ENCODE measurements at regions not wholly inside any gene's neighbourhood (a gene's known extent, or its start where the extent isn't known, plus 50 kb on each side); places are given as distances from the start of the nearest gene placed in this dataset.

- H3K27me3 ChIP-seq (ENCODE audit: control insufficient read depth, insufficient read depth, low read length): no peaks in the 10 kb centered on the region
- no peaks in the 10 kb centered on the region for H3K9me3 ChIP-seq (ENCODE audit: control insufficient read depth, insufficient read depth, low read length)
- no peak overlapping the region for H3K4me3 ChIP-seq (ENCODE audit: low read depth, low read length)
- H3K36me3 ChIP-seq (ENCODE audit: control insufficient read depth, insufficient read depth, low read length): no peaks in the 10 kb centered on the region
- WGBS (ENCODE audit: insufficient coverage): 13% methylated on average over 4 of the region's 5 CpGs
- peak in 3 of 6 donors; percentile 43 to 92 (median 81) for DNase-seq (ENCODE audit: low read depth in 4 of 6, low spot score in 6 of 6)
- no peak overlapping the region for H3K27ac ChIP-seq (ENCODE audit: low read depth, low read length)
- peaks cover 5% of the 10 kb centered on the region for H3K4me1 ChIP-seq (ENCODE audit: control insufficient read depth, insufficient read depth, low read length)
Measured at GRCh38 chr3:65200310-65200970, 512.6 kb upstream of the ADAMTS9 start.

- whole genome bisulfite sequencing (ENCODE audit: insufficient coverage): 73% methylated on average over 1 of the region's 3 CpGs
- no peak overlapping the region for H3K4me3 ChIP-seq (ENCODE audit: low read depth, low read length)
Measured at GRCh38 chr3:65196663-65197062, 508.9 kb upstream of the ADAMTS9 start.

GRCh38 chr3:65195211-65196006, 507.6 kb upstream of the ADAMTS9 start:
- peaks cover 3% of the 10 kb centered on the region for H3K4me1 ChIP-seq (ENCODE audit: control insufficient read depth, insufficient read depth, low read length)

More at GRCh38 chr3:65196663-65197062, 508.9 kb upstream of the ADAMTS9 start:
- H3K27ac ChIP-seq (ENCODE audit: low read depth, low read length): no peak overlapping the region
- no peaks in the 10 kb centered on the region for H3K9me3 ChIP-seq (ENCODE audit: control insufficient read depth, insufficient read depth, low read length)
- no peaks in the 10 kb centered on the region for H3K27me3 ChIP-seq (ENCODE audit: control insufficient read depth, insufficient read depth, low read length)
- peak in 1 of 6 donors; percentile 39 for DNase-seq (ENCODE audit: low read depth in 4 of 6, low spot score in 6 of 6)
- H3K36me3 ChIP-seq (ENCODE audit: control insufficient read depth, insufficient read depth, low read length): no peaks in the 10 kb centered on the region
- peaks cover 5% of the 10 kb centered on the region for H3K4me1 ChIP-seq (ENCODE audit: control insufficient read depth, insufficient read depth, low read length)

GRCh38 chr3:65194744-65195143, 506.9 kb upstream of the ADAMTS9 start:
- no CpG with 5 or more reads among the region's 4 CpGs for WGBS (ENCODE audit: insufficient coverage)

More at GRCh38 chr3:65195211-65196006, 507.6 kb upstream of the ADAMTS9 start:
- no peak for DNase-seq (ENCODE audit: low read depth in 4 of 6, low spot score in 6 of 6)
- Histone ChIP-seq H3K4me3 (ENCODE audit: low read depth, low read length) (no peak overlapping the region), H3K27ac (ENCODE audit: low read depth, low read length) (no peak overlapping the region), H3K27me3 (ENCODE audit: control insufficient read depth, insufficient read depth, low read length) (no peaks in the 10 kb centered on the region), H3K9me3 (ENCODE audit: control insufficient read depth, insufficient read depth, low read length) (no peaks in the 10 kb centered on the region), H3K36me3 (ENCODE audit: control insufficient read depth, insufficient read depth, low read length) (no peaks in the 10 kb centered on the region)
- WGBS (ENCODE audit: insufficient coverage): no CpG with 5 or more reads among the region's 8 CpGs

GRCh38 chr3:65194047-65194714, 506.4 kb upstream of the ADAMTS9 start:
- Histone ChIP-seq H3K36me3 (ENCODE audit: control insufficient read depth, insufficient read depth, low read length) (no peaks in the 10 kb centered on the region), H3K9me3 (ENCODE audit: control insufficient read depth, insufficient read depth, low read length) (no peaks in the 10 kb centered on the region), H3K27ac (ENCODE audit: low read depth, low read length) (no peak overlapping the region), H3K27me3 (ENCODE audit: control insufficient read depth, insufficient read depth, low read length) (no peaks in the 10 kb centered on the region), H3K4me1 (ENCODE audit: control insufficient read depth, insufficient read depth, low read length) (no peaks in the 10 kb centered on the region), H3K4me3 (ENCODE audit: low read depth, low read length) (no peak overlapping the region)
- no peak for DNase-seq (ENCODE audit: low read depth in 4 of 6, low spot score in 6 of 6)
- 93% methylated on average over 5 of the region's 6 CpGs for WGBS (ENCODE audit: insufficient coverage)

More at GRCh38 chr3:65194744-65195143, 506.9 kb upstream of the ADAMTS9 start:
- Histone ChIP-seq H3K27me3 (ENCODE audit: control insufficient read depth, insufficient read depth, low read length) (no peaks in the 10 kb centered on the region), H3K4me3 (ENCODE audit: low read depth, low read length) (no peak overlapping the region), H3K9me3 (ENCODE audit: control insufficient read depth, insufficient read depth, low read length) (no peaks in the 10 kb centered on the region), H3K27ac (ENCODE audit: low read depth, low read length) (no peak overlapping the region), H3K36me3 (ENCODE audit: control insufficient read depth, insufficient read depth, low read length) (no peaks in the 10 kb centered on the region), H3K4me1 (ENCODE audit: control insufficient read depth, insufficient read depth, low read length) (no peaks in the 10 kb centered on the region)
- DNase-seq (ENCODE audit: low read depth in 4 of 6, low spot score in 6 of 6): peak in 1 of 6 donors; percentile 23

- H3K27me3 ChIP-seq (ENCODE audit: control insufficient read depth, insufficient read depth, low read length): no peaks in the 10 kb centered on the region
- H3K9me3 ChIP-seq (ENCODE audit: control insufficient read depth, insufficient read depth, low read length): no peaks in the 10 kb centered on the region
- no peaks in the 10 kb centered on the region for H3K4me1 ChIP-seq (ENCODE audit: control insufficient read depth, insufficient read depth, low read length)
- H3K36me3 ChIP-seq (ENCODE audit: control insufficient read depth, insufficient read depth, low read length): no peaks in the 10 kb centered on the region
- no peak overlapping the region for H3K4me3 ChIP-seq (ENCODE audit: low read depth, low read length)
- no peak for DNase-seq (ENCODE audit: low read depth in 4 of 6, low spot score in 6 of 6)
- no peak overlapping the region for H3K27ac ChIP-seq (ENCODE audit: low read depth, low read length)
- 93% methylated on average over 8 of the region's 9 CpGs for WGBS (ENCODE audit: insufficient coverage)
Measured at GRCh38 chr3:65193531-65193930, 505.7 kb upstream of the ADAMTS9 start.

GRCh38 chr3:65190111-65190510, 502.3 kb upstream of the ADAMTS9 start:
- H3K36me3 ChIP-seq (ENCODE audit: control insufficient read depth, insufficient read depth, low read length): no peaks in the 10 kb centered on the region
- H3K27me3 ChIP-seq (ENCODE audit: control insufficient read depth, insufficient read depth, low read length): no peaks in the 10 kb centered on the region
- H3K27ac ChIP-seq (ENCODE audit: low read depth, low read length): no peak overlapping the region
- H3K9me3 ChIP-seq (ENCODE audit: control insufficient read depth, insufficient read depth, low read length): no peaks in the 10 kb centered on the region
- no peak for DNase-seq (ENCODE audit: low read depth in 4 of 6, low spot score in 6 of 6)
- no peaks in the 10 kb centered on the region for H3K4me1 ChIP-seq (ENCODE audit: control insufficient read depth, insufficient read depth, low read length)
- no peak overlapping the region for H3K4me3 ChIP-seq (ENCODE audit: low read depth, low read length)
- WGBS (ENCODE audit: insufficient coverage): 100% methylated on average over 1 of the region's 1 CpG

- no peaks in the 10 kb centered on the region for H3K4me1 ChIP-seq (ENCODE audit: control insufficient read depth, insufficient read depth, low read length)
- no peaks in the 10 kb centered on the region for H3K36me3 ChIP-seq (ENCODE audit: control insufficient read depth, insufficient read depth, low read length)
- H3K27ac ChIP-seq (ENCODE audit: low read depth, low read length): no peak overlapping the region
- H3K27me3 ChIP-seq (ENCODE audit: control insufficient read depth, insufficient read depth, low read length): no peaks in the 10 kb centered on the region
- no peak overlapping the region for H3K4me3 ChIP-seq (ENCODE audit: low read depth, low read length)
- WGBS (ENCODE audit: insufficient coverage): no CpG with 5 or more reads among the region's 2 CpGs
- H3K9me3 ChIP-seq (ENCODE audit: control insufficient read depth, insufficient read depth, low read length): no peaks in the 10 kb centered on the region
- DNase-seq (ENCODE audit: low read depth in 4 of 6, low spot score in 6 of 6): no peak
Measured at GRCh38 chr3:65186268-65186667, 498.5 kb upstream of the ADAMTS9 start.

- Histone ChIP-seq H3K36me3 (ENCODE audit: control insufficient read depth, insufficient read depth, low read length) (no peaks in the 10 kb centered on the region), H3K27me3 (ENCODE audit: control insufficient read depth, insufficient read depth, low read length) (no peaks in the 10 kb centered on the region), H3K4me3 (ENCODE audit: low read depth, low read length) (no peak overlapping the region), H3K9me3 (ENCODE audit: control insufficient read depth, insufficient read depth, low read length) (no peaks in the 10 kb centered on the region), H3K27ac (ENCODE audit: low read depth, low read length) (no peak overlapping the region), H3K4me1 (ENCODE audit: control insufficient read depth, insufficient read depth, low read length) (peaks cover 3% of the 10 kb centered on the region)
- WGBS (ENCODE audit: insufficient coverage): no CpG with 5 or more reads among the region's 3 CpGs
- DNase-seq (ENCODE audit: low read depth in 4 of 6, low spot score in 6 of 6): no peak
Measured at GRCh38 chr3:65182682-65183081, 494.9 kb upstream of the ADAMTS9 start.
